ENCODE measurements at regions not wholly inside any gene's neighbourhood (a gene's known extent, or its start where the extent isn't known, plus 50 kb on each side); places are given as distances from the start of the nearest gene placed in this dataset.

DNA sequence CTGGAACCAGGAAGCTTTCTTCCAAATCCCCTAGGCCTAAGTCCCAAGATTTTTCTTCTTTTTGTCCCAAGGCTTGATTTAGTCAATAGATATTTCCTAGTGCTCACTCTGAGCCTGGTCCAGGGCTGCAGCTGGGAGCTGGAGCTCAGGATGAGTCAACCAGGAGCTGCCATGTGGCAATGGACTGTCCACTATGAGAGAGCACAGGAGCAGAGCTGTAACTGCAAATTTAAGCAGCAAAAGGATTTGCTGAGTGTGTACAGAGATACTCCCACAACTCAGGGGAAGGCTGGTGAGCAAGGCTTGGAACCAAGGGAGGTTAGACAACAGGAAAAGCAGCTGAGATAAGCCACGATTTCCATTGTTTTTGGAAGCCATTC is 92.1 kb upstream of the CXCL12 start:
- no peak for DNase-seq

DNA sequence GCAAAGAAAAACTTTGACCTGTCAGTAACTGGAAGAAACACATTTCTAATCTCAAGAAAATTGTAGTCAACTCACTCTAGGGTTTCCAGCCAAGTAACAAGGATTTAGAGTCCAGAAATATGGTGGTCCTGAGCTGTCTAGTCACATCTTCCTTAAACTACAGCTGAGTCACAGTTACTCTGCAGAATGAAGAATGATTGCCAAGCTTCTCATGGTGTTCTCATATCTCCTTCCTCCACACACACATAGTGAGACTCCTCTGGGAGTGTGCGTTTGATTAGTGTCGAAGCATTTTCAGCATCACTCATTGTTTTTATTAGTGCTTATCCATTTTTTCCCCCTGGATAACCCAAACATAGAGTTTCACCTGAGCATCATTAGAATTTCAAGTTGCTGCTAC is 93.1 kb upstream of the CXCL12 start:
- no peak for DNase-seq

DNA sequence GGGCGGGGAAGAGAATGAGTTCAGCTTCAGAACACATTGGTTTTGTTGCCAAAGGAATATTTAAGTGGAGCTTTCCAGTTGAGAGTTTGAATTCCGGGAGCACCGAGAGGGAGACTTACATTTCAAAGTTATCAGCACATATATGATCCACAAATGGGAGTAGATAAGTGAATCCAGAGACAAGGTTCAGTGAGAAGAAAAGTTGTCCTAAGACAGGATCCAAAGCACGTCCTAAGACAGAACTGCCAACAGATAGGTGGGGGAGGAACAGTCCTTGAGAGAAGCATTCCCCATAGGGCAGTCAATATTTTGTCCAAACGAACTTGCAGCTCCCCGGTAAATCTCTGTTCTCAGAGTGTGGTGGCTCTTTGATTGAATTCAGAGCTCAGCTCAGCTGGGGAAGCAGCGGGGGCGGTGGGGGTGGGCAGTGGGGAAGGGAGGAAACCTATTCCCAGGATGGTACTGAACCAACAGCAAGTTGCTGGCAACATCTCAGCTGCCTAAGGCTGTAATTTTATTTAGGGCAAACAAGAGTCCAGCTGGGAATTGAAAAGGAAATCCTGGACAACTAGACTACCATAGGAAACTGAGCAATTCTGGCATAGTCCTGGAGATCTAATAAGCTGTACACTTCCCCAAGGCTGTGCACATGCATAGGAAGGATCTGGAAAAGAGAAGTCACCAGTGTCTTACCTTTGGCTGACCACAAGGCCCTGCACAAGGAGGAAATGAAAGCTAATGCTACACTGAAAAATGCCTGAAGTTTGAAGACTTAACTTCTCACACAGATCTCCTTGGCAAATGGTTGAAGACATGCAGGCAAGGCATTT is 94.2 kb upstream of the CXCL12 start:
- no peak for DNase-seq

DNA sequence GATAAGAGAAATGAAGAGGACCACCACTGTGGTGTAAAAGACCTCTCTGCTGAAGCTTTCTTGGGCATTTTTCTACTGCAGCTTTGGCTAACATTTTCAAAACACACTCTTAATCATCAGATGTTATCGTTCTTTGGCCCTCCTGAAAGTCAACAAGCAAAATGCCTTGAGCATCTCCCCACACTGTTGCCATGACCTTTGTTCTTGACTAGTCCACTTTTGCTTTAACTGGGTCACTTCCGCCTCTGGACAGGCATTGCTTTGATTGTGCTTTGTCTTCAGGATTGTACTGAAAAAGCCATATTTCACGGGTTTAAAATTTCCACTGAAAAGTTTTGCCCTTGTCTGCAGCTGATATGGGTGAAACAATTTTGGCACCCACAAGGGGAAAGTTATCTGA is 107.8 kb upstream of the CXCL12 start:
- DNase-seq = no peak

DNA sequence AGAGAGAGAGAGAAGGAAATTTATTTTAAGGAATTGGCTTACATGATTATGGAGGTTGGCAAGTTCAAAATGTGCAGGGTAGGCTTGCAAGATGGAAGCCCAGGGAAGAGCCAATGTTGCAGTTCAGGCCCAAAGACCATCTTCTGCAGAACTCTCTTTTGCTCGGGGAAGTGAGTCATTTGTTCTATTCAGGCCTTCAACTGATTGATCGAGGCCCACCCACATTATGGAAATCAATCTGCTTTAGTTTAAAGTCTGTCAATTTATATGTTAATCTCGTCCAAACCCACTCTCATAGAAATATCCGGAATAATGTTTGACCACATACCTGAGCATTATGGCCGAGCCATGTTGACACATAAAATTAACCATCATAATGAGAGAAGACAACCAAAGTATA is 113.3 kb upstream of the CXCL12 start:
- no peak for DNase-seq

DNA sequence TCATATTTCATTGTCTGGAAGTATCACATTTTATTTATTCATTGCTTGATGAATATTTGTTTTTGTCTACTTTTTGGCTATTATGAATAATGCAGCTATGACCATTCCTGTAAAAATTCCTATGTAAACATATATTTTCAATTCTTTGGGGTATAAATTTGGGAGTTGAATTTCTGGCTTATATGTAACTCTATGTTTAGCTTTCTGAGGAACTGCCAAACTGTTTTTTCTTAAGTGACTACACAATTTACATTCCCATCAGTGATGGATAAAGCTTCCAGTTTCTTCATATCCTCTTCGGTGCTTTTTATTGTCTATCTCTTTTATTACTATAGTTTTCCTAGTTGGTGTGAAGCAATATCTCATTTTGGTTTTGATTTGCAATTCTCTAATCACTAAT is 115.6 kb upstream of the CXCL12 start:
- no peak for DNase-seq

DNA sequence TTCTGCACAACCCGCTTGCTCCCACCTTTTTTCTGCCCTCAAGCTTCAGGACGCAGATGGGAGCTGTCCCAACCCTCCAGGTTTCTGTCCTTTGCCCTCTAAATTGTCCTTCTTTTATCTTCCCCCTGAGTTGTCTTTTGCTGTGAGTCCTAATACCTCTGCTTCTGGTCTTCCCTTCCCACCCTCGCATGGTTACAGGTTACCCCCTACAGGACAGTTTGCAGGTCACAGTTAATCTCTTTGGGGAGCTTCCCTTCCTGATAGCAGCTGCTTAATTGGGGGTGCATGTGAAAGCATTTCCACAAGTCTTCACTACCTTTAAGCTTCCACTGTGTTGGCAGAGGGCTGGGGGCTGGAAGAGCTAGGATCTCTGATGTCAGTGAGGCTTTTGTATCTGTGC is 121.5 kb upstream of the CXCL12 start:
- DNase-seq = no peak

DNA sequence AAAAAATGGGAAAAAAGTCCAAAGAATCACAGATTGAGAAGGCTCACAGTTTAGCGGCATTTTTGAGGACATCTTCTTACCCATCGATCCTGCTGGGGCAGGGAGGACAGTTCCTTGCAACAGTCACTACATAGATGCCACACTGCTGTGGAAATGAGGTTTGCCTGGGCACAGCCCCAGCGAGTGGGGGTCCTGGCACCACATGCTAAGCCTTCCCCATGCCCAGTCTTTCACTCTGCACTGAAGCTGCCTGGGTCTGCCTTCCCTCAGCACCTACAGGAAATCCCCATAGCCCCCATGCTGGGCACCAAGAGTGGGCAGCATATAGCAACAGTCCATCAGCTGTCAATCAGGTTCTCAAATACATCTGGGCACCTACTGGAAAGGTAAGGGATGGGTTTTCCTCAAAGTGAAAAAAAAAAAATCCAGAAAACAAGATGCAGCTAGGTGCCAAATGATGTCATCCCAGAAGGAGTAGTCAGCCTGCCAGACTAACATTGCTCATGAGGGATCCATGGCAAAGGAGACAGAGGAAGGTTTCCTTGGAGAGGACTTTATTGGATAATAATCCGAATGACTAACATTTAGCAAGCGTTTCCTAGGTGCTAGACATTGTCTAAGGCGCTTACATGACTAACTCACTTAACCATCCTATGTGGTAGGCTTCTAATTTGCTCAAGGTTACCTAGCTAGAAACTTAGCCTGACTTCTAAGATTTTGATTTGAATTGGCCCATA is 125.7 kb upstream of the CXCL12 start:
- no peak for DNase-seq

DNA sequence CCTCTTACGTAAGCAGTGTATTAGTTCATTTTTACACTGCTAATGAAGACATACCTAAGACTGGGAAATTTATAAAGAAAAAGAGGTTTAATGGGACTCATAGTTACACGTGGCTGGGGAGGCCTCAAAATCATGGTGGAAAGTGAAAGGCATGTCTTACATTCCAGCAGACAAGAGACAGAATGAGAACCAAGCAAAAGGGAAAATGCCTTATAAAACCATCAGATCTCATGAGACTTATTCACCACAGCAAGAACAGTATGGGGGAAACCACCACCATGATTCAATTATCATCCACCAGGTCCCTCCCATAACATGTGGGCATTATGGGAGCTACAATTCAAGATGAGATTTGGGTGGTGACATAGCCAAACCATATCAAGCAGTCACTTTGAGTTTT is 126.3 kb upstream of the CXCL12 start:
- no peak for DNase-seq

DNA sequence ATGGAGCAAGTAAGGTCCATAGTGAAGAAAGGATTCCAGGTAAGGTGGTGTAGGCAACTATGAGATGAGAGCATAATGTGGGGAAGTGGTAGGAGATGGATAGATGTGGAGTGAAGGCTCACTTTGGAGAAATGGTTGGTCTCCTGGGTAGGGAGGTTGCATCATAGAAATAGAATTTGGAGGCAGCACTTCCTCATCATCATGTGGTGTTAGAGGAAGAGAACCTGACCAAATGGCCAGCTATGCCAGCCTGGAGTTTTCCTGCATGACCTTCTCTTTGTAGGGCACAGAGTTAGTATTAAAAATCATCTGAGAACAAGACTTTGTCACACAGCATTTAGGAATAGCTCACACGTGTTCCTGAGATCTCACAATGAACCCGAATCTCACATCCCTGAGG is 126.7 kb upstream of the CXCL12 start:
- no peak for DNase-seq

DNA sequence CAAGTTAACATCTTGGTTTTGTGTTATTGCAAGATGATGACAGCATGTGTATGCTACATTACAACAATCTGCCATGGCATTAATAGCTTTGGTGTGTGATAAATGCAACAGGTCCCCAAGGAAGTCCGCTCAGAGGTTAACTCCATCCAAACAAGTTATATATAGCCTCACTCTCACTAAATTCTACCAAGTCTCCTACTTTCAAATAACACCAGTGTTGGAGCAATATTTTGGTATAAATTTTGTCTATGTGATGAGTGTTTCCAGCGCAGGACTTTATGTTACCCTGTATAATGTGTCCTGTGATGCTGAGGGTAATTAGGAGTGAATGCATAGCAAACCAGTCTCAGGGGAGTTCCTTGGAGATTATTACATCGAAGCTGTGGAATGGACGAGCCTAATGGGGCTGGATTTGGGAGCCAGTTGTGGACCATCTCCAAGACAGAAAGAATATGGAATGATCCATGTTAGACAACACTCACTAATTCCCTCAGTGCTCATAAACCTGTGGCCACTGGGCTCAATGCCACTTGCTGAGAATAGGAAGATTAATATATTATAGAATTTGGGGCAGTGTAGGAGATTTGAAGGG is 127.6 kb upstream of the CXCL12 start:
- no peak for DNase-seq

DNA sequence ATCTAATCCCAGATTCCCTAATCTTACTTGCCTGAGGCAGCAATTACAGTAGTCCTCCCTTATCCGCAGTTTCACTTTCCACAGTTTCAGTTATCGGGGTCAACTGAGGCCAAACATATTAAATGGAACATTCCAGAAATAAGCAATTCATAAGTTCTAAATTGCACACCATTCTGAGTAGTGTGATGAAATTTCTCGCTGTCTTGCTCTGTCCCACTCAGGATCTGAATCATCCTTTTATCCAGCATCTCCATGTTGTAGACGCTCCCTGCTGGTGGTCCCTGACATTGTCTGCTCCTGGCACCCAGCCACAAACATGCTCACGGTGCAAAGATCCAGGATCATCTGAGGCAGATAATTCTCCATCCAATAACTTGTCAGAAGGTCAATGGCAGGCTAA is 128.7 kb upstream of the CXCL12 start:
- no peak for DNase-seq

DNA sequence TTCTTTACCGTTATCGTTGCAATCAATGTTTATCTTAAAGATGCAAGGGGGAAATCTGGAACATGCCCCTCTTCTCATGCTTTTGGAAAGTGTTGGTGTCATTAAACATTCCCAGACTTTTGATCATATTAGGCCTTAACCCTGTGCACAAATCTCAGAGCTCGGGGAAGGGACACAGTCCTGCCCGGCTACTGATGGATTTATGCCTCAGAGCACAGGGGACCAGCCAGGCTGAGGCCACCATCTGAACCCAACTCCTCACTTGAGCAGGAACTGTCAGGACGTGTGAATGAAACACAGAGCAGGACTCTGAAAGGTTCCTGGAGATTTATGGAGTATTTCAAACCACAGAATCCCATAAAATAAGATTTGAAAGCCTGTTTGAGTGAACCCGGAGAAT is 132.0 kb upstream of the CXCL12 start:
- no peak for DNase-seq

DNA sequence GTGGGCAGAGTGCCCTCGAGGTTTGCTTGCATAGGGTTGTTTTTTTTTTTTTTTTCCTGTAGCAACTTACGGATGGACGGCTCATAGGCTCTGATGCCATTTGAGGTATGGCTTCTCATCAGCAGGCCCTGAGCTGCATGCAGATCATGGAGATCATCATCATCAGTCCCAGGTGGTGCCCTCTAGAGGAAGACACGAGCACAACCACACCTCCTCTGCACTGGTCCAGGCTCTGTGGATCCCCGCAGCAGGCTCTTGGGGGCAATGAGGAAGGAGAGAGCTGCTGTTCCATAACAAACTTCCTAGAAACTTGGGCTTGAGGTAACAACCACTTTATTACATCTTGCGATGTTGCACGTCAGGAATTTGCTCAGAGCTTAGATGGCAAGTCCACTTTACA is 132.7 kb upstream of the CXCL12 start:
- no peak for DNase-seq

DNA sequence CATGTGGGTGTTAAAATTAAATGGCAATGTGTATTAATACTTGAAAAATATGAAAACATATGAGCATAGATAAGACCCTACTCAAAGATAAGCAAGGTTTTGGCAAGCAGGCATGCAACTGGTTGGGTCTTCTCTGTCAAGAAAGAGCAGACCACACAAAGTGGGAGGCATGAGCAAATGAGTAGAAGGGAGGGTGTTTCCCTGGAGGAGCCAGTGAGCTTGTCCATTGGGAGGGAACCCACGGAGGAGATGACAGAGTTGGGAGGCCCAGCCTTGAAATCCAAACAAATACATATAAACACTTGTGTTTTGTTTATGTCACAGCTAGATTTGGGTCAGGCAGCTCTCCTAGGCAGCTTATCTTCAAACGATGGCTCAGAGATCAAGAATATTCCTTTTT is 134.5 kb upstream of the CXCL12 start:
- DNase-seq = no peak

DNA sequence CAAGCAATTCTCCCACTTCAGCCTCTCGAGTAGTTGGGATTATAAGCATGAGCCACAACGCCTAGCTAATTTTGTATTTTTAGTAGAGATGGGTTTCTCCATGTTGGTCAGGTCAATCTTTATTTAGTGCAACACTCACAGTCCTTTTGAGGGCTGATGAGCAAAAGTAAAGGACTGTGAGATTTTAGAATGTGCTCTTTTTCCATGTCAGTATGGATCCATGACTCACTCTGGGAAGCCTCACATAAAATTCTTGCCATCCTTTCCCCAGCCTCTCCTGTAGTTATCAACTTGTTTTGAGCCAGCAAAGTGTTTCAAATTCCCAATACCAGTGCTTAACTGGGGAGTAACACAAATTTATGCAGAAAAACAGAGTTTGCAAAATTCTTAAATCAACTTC is 135.8 kb upstream of the CXCL12 start:
- DNase-seq = no peak

DNA sequence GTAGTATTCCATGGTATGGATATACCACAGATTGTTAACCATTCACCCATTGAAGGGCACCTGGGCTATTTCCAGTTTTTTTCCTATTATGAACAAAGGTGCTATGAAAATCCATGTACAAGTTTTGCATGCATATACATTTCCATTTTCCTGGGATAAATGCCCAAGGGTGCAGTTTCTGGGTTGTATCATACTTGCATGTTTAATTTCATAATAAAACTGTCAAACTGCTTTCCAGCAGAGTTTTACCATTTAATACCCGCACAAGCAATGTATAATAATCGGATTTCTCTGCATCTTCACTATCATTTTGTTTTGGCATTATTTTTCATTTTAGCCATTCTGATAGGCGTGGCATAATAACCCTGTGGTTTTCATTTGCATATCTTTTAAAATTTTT is 154.3 kb upstream of the CXCL12 start:
- DNase-seq = no peak

DNA sequence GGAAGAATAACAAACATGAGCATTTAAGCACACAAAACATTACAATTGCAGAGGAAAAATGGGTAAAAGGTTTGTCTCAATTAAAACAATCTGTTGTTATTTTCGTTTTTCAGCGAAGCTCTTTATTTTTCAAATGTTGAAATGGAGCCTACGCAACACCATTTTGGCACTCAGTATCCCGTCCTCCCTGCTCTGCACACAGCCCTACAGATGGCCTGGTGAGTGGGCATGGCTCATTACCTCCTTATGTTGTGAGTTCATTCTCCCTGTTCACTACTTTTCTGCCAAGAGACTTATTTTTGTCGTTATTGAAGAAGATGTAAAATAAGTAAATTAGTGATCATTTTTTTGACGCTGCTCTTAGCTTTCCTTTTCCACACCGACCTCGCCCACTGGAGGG is 167.8 kb upstream of the CXCL12 start:
- DNase-seq = no peak

DNA sequence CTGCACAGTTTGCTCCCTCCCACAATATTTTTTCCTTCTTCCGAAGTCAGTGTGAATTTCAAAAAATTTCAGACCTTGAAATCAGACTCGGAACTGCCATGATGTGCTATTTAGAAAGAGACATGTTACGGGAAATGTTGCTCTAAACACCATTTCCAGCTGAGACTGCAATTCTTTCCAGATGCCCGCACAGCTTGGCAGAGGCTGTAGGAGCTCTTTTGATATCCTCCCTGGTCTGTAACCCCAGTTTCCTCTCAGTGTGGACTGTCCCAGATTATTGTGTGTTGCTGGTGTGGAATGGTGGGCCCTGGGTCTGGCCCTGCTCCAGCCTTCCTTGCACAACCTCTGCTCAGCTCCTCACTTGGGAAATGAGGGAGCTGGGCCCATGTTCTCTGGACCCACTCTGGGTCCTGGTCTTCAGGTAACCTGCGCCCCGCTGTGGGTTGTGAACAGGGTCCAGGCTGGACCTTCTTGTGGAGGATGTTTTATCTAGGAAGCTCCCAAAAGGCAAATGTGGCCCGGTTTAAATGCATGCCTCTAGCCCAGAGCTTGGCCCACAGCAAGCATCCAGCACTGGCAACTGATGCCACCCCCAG is 172.8 kb upstream of the CXCL12 start:
- DNase-seq = no peak

DNA sequence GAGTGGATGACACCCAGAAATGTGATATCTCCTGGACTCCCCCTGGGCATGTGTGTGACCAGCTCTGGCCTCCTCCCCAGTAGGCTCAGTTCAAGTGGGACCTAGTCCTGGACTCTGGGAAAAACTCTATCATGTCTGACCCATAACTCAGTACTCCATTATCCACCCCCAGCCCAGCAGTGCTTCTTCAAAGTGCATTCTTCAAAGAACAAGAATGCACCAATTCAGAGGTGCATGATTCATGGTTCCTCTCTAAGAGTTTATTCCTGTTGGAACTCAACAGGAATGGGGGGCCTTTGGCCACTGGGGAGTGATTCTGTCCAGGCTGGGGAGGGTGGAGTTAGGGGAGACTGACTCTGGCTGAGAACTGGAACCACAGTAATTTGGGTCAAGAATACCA is 173.6 kb upstream of the CXCL12 start:
- no peak for DNase-seq

DNA sequence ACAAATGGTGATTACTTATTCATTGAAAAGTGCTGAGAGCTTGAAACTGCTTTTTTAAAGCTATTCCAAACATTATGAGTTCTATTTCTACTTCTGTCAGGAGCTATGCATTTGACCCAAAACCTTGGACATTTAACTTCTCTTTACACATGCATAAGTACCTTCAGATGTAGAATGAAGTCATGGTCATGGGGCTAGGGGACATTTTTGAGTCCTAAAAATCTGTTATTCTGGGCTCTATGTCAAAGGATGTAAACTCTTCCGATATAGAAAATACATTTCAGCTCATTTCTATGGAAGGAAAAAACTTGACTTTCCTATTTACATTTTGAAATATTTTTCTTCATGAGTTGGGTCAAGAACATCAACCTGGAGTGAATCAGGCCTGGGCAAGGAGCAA is 179.5 kb upstream of the CXCL12 start:
- no peak for DNase-seq

DNA sequence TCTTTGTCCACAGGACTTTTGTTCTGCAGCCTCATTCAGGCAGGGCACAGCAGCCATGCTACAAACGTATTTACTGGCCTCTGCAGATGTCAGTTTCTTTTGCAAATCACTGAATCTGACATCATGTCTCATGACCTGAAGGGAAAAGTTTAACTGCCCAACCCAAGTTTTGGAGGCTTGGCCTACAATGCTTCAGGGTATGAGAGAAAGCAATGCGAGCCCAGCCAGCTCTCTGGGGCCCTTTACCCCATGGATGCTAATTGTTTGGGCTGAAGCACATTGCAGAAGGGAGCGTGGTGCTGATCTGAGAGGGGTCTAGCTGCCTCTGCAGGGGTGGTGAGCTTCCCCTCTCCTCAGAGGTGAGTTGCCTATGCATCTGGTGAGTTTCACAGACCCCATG is 179.9 kb upstream of the CXCL12 start:
- no peak for DNase-seq

DNA sequence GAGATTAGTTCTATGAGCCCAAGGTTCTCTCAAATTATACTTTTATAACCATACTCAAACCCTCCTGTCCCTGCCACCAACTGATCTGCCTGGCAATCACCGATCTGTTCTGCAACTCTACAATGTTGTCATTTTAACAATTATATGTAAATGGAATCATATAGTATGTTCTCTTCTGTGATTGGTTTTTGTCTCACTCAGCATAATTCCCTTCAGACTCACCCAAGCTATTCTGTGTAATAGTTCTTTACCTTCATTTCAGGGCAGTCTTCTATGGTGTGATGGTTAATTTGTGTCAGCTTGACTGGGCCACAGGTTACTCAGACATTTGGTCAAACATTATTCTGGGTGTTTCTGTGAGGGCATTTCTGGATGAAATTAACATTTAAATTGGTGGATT is 181.9 kb upstream of the CXCL12 start:
- no peak for DNase-seq

DNA sequence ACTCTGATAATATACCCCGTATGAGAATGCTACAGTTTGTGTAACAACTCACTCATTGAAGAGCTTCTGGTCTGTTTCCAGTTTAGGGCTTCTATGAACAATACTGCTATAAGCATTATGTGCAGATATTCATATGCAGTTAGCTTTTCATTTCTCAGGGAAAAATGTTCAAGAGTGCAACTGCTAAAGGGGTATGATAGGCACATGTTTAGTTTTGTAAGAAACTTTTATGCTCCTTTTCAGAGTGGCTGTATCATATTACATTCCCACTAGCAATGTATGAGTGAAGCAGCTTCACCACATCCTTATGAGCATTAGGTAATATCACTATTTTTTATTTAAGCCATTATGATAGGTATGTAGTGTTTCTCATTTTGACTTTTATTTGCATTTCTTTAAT is 182.6 kb upstream of the CXCL12 start:
- DNase-seq = no peak
